Dedifferentiated amniotic fluid mesenchymal stem cell (primary cell): ENCODE measurements at regions not wholly inside any gene's neighbourhood (a gene's known extent, or its start where the extent isn't known, plus 50 kb on each side); places are given as distances from the start of the nearest gene placed in this dataset.
"Not testable (repeated sequence)": the region's sequence is repeated elsewhere in the genome, so short reads cannot be mapped to it uniquely, and the experiment has no call there.

Experiments
- DNase-seq: peaks from one replicate; pipeline ENCODE4 v3.0.0-alpha.2; 2016; ENCODE audit errors: extremely low spot score

DNA sequence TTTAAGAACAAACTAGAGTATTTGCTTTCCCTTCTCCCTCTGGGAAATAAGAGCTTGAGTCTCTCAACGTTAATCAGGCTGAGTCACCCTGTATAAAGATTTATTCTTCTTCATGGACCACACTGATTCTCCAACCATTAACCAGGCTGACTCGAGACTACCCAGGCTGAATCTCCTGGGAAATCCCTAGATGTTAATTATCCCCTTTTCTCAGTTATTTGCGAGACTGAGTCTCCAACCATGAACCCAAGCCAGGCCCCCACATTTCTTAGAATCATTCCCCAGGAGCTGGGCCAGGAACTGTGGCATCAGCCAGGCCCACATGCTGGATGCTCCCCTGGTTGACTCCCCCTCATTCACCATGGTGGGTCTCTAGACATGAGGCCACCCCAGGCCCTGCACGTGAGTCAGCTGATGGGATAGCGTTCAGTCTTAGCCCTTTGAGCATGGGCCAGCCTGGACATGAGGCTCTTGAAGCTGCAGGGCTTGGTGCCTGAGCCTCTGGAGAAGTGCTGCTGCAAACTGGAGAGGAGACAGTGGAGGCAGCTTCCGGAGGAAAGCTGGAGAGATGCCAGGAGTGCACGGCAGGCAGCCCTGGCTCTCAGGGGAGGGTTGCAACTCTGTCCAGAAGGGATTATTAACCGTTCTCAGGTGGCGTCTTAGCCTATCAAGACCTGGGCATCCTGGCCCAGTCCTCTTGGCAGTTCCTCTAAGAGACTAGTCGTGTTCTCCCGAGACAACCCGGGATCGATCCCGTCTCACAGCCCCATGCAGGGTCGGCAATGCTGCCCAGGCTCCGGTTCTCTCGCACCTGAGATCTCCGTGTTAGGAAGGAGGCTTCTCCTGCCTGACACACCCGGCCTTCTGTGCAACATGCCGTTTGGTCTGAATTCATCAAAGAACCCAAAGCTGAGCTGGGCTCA, 296.6 kb downstream of the ADGRD1 start:
- no peak for DNase-seq

- no peak for DNase-seq
These were observed 297.2 kb downstream of the ADGRD1 start for GRCh38 chr12:131250951-131251315.

GRCh38 chr12:131251336-131252101, 297.8 kb downstream of the ADGRD1 start:
- no peak for DNase-seq

DNA sequence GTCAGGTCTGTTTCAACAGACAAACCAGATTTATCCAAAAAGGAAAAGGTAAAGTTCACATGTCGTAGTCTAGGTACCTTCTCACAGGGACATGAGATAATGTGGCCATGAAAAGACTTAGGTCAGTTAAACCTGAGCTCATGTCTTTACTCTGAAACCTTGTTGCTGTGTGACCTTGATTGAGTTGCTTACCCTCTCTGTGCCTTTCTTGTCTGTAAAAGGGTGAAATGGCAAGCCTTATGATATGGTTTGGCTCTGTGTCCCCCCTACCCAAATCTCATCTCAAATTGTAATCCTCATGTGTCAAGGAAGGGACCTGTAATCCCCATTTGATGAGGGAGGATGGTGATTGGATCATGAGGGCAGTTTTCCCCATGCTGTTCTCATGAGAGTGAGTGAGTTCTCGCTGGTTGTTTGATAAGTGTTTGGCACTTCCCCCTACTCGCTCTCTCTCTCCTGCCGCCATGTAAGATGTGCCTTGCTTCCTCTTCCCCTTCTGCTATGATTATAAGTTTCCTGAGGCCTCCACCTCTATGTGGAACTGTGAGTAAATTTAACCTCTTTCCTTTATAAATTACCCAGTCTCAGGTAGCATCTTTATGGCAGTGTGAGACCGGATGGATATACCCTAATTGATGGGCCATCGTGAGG, 299.8 kb downstream of the ADGRD1 start:
- no peak for DNase-seq

DNA sequence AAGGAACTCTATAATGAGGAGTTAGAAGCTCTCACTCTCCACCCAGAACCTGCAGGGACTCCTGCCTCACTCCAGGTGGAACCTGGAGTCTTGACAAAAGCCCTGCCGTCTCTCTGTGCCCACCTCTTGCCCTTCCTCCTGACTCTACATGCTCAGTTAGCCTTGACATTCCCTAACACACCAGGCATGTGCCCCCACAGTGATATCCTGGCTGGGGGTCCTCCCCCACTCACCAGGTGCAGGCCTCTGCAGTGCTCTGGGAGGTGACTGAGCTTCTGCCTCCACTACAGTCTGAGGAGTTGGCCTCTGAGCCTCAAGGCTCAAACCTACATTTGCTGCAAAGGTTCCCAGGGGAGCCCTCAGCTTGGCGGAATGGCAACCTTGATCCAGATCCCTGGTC, 300.7 kb downstream of the ADGRD1 start:
- DNase-seq = no peak

DNA sequence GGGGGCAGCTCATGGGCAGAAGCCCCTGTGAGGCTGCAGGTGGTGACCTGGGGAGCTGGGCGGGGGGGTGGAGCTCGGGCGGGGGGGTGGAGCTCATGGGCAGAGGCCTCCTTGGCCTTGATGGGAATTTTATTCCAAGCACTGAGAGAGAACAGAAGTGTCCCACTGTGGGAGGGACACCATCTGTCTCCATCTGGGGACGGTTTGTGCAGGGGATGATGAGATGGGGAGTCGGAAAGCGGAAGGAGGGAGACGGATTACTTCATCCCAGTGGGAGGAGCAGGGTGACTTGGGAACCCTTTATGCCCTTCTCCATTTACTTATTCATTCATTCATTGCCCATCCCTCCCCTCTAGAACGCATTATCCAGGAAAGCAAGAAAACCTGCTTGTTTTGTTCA, 304.7 kb downstream of the ADGRD1 start:
- no peak for DNase-seq

GRCh38 chr12:131260251-131260905, 306.7 kb downstream of the ADGRD1 start:
- no peak for DNase-seq

- no peak for DNase-seq
These were observed 307.2 kb downstream of the ADGRD1 start for GRCh38 chr12:131260954-131261353.

GRCh38 chr12:131261906-131262305, 308.2 kb downstream of the ADGRD1 start:
- DNase-seq = no peak

DNA sequence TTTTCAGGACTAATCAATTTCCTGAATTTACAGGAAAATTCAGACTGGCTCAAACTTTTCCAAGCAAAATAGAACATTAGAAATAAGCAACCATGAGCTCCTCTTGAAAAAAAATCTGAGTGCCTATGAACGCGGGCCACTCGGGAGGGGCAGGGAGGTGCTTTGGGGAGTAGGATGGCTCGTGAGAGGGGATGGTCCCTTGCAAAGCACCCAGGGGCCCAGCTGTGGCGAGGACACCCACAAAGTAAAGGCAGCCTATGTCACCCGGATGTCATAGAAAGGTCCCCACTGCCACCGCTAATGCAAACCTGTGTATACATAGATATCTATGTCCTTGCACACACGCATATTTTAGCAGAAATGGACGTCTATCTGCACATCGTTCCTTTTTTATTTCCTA, 309.9 kb downstream of the ADGRD1 start:
- DNase-seq = no peak

DNA sequence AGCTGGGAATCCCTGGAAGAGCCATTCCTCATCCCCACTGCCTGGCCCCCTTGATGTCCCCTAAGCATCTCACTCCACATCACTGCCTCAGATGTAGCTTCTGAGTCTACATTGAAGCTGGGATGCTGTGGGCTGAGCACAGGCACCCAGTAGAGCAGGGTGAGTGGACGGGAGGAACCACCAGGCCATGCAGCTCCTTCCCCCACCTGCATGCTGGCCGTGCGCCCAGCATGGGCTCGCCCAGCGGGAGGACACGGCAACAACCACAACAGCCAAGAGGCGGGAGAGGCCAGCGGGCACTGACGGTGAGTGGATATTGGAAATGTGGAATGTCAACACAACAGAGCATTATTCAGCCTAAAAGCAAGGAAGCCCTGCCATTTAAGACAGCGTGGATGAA, 310.9 kb downstream of the ADGRD1 start:
- DNase-seq = no peak

GRCh38 chr12:131266591-131267467, 313.1 kb downstream of the ADGRD1 start:
- no peak for DNase-seq

DNA sequence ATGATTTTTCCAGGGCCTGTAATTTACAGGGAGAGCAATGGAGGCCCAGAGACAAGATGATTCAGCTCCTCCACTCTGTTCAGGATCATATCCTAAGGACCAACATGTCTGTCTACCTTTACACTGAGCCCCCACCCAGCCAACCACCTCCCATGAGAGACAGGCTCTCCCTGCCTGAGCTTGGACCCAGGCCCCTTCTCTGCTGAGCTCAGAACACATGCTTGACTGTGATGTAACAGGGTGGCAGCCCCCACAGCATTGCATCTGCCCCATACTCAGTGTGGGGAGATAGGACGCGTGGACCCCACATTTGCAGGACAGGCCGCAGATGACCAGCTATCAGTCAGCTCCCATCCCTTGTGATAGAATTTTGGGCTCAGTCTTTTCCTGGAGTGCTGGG, 313.9 kb downstream of the ADGRD1 start:
- no peak for DNase-seq

GRCh38 chr12:131268123-131268522, 314.4 kb downstream of the ADGRD1 start:
- not testable (repeated sequence) for DNase-seq

GRCh38 chr12:131268571-131268970, 314.9 kb downstream of the ADGRD1 start:
- DNase-seq = not testable (repeated sequence)

- DNase-seq = no peak
These were observed 315.8 kb downstream of the ADGRD1 start for GRCh38 chr12:131269551-131269950.

- not testable (repeated sequence) for DNase-seq
These were observed 316.3 kb downstream of the ADGRD1 start for GRCh38 chr12:131269977-131270376.

DNA sequence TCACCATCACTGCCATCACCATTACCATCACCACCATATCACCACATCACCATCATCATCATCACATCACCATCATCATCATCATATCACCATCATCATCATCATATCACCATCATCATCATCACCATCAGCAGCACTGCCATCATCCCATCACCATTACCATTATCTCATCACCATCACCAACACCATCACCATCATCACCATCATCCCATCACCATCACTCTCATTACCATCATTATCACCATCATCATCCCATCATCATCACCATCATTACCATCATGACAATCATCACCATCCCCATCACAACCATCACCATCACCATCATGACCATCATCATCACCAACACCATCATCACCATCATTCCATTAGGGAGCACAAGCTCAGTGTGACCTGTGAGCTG, 318.0 kb downstream of the ADGRD1 start:
- no peak for DNase-seq

DNA sequence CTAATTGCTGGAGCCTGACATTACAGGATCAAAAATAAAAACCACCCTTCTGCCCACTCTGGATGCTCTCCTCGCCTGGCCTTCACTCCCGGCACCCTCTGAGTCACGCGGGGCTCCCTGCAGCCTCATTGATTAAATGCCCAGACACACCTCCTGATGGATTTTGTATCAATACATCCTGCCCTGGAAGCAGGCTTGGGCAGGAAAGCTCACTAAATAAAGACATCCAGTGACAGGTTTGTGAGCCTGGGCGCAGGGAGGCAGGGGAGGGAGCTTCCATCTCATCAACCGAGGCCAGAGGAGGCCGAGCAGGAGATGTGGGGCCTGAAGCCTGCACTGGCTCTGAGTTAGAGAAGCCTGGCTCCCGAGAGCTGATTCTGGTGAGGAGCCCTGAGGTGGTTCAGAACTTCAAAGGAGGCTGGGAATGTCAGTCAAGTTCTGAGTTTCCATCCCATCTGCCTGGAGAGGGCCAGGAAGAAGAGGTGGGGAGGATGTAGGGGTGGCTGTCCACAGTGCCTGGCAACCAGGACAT, 318.6 kb downstream of the ADGRD1 start:
- DNase-seq = not testable (repeated sequence)

DNA sequence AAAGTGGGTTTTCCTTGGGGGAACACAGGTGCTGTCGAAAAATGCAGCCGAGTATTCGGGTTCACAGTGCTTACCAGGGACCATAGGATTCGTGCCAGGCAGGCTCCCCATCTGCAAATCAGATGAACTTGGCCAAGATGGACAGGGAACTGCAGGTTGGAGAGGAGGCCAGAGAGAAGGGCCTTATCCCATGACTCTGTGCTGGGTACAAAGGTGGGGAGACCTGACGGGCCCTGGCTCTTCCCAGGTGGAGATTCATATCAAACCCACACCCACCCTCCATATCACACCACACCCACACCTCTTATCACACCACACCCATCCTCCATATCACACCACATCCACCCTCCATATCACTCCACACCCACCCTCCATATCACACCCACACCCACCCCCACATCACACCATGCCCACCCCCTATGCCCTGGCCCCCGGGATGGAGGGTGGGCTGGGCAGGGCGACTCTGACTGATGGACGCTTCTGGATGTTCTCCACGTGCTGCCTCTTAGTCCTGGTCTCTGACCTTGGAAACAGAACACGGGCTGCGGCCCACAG, 319.7 kb downstream of the ADGRD1 start:
- no peak for DNase-seq
